H9 (cell line): ENCODE measurements at regions not wholly inside any gene's neighbourhood (a gene's known extent, or its start where the extent isn't known, plus 50 kb on each side); places are given as distances from the start of the nearest gene placed in this dataset.
A peak's percentile ranks its signal among the peaks of the same experiment; 100 is the strongest.

Experiments used
- DNase-seq: peaks from one replicate; pipeline ENCODE4 v3.0.0-alpha.2; 2017
- H2AFZ ChIP-seq: one replicate; pipeline ENCODE4 v1.6.1; 2013; ENCODE audit warnings: mild to moderate bottlenecking, low read length, control low read depth, moderate library complexity
- H2AK5ac ChIP-seq: 2 replicates; pipeline ENCODE4 v1.6.1; 2013; ENCODE audit warnings: low read length, control low read depth, mixed read lengths; ENCODE audit not compliant: insufficient read length
- H2BK120ac ChIP-seq: one replicate; pipeline ENCODE4 v1.6.1; 2013; ENCODE audit warnings: low read depth, mild to moderate bottlenecking, low read length, control low read depth, inconsistent platforms; ENCODE audit not compliant: poor library complexity, severe bottlenecking
- H2BK12ac ChIP-seq: 2 replicates; pipeline ENCODE4 v1.6.1; 2013; ENCODE audit warnings: low read length, control low read depth, mixed read lengths, low read depth; ENCODE audit not compliant: insufficient read length
- H2BK15ac ChIP-seq: 2 replicates; pipeline ENCODE4 v1.6.1; 2013; ENCODE audit warnings: low read depth, low read length, control low read depth
- H2BK20ac ChIP-seq: one replicate; pipeline ENCODE4 v1.6.1; 2013; ENCODE audit warnings: low read depth, mild to moderate bottlenecking, low read length, control low read depth, inconsistent platforms; ENCODE audit not compliant: poor library complexity, severe bottlenecking
- H2BK5ac ChIP-seq: 2 replicates; pipeline ENCODE4 v1.6.1; 2013; ENCODE audit warnings: low read length, control low read depth, mixed read lengths; ENCODE audit not compliant: insufficient read length
- H3K14ac ChIP-seq: 2 replicates; pipeline ENCODE4 v1.6.1; 2013; ENCODE audit warnings: low read length, control low read depth; ENCODE audit not compliant: insufficient read depth
- H3K18ac ChIP-seq: 2 replicates; pipeline ENCODE4 v1.6.1; 2013; ENCODE audit warnings: low read depth, mild to moderate bottlenecking, mixed read lengths, low read length, control low read depth; ENCODE audit not compliant: insufficient read length
- H3K23ac ChIP-seq: 2 replicates; pipeline ENCODE4 v1.6.1; 2013; ENCODE audit warnings: low read length, control low read depth, mixed read lengths, low read depth; ENCODE audit not compliant: insufficient read length
- H3K23me2 ChIP-seq: 2 replicates; pipeline ENCODE4 v1.6.1; 2013; ENCODE audit warnings: low read depth, mild to moderate bottlenecking, mixed read lengths, low read length, control low read depth; ENCODE audit not compliant: insufficient read length, poor library complexity, severe bottlenecking
- H3K27ac ChIP-seq: 2 replicates; pipeline ENCODE4 v1.5.1; 2013; ENCODE audit warnings: low read length, control low read depth, mixed read lengths, low read depth; ENCODE audit not compliant: insufficient read length
- H3K27me3 ChIP-seq: 2 replicates; pipeline ENCODE4 v1.6.1; 2013; ENCODE audit warnings: low read length, control low read depth, inconsistent platforms; ENCODE audit not compliant: insufficient read depth
- H3K4ac ChIP-seq: 2 replicates; pipeline ENCODE4 v1.6.1; 2013; ENCODE audit warnings: low read depth, mild to moderate bottlenecking, control low read depth, inconsistent platforms, low read length, moderate library complexity
- H3K4me1 ChIP-seq: 2 replicates; pipeline ENCODE4 v1.6.1; 2013; ENCODE audit warnings: low read length, control low read depth, inconsistent platforms; ENCODE audit not compliant: insufficient read depth
- H3K4me2 ChIP-seq: 2 replicates; pipeline ENCODE4 v1.6.1; 2013; ENCODE audit warnings: low read length, control low read depth, mixed read lengths; ENCODE audit not compliant: insufficient read length, insufficient read depth
- H3K56ac ChIP-seq: 2 replicates; pipeline ENCODE4 v1.6.1; 2013; ENCODE audit warnings: low read depth, mild to moderate bottlenecking, mixed read lengths, low read length, control low read depth; ENCODE audit not compliant: insufficient read length
- H3K79me1 ChIP-seq: 2 replicates; pipeline ENCODE4 v1.6.1; 2013; ENCODE audit warnings: low read depth, mild to moderate bottlenecking, moderate library complexity, low read length, control low read depth, inconsistent platforms; ENCODE audit not compliant: insufficient read depth, poor library complexity, severe bottlenecking
- H3K79me2 ChIP-seq: 2 replicates; pipeline ENCODE4 v1.6.1; 2013; ENCODE audit warnings: low read length, control low read depth, inconsistent platforms; ENCODE audit not compliant: insufficient read depth
- H3K9ac ChIP-seq: 2 replicates; pipeline ENCODE4 v1.6.1; 2013; ENCODE audit warnings: low read length, control low read depth, mixed read lengths; ENCODE audit not compliant: insufficient read length; ENCODE audit errors: extremely low read depth
- H3K9me3 ChIP-seq: one replicate; pipeline ENCODE4 v1.6.1; 2013; ENCODE audit warnings: low read depth, low read length, inconsistent platforms; ENCODE audit not compliant: control insufficient read depth
- H3T11ph ChIP-seq: one replicate; pipeline ENCODE4 v1.6.1; 2013; ENCODE audit warnings: mild to moderate bottlenecking, low read length, control low read depth, inconsistent platforms
- H4K20me1 ChIP-seq: one replicate; pipeline ENCODE4 v1.6.1; 2013; ENCODE audit not compliant: control insufficient read depth, insufficient read length, insufficient read depth
- H4K5ac ChIP-seq: 2 replicates; pipeline ENCODE4 v1.6.1; 2013; ENCODE audit warnings: low read depth, mild to moderate bottlenecking, mixed read lengths, low read length, control low read depth; ENCODE audit not compliant: insufficient read length
- H4K8ac ChIP-seq: replicated peaks from 2 replicates; pipeline ENCODE4 v1.6.1; 2013; ENCODE audit warnings: low read length, control low read depth, mixed read lengths, low read depth; ENCODE audit not compliant: insufficient read length
- H4K91ac ChIP-seq: 2 replicates; pipeline ENCODE4 v1.6.1; 2013; ENCODE audit warnings: low read depth, mild to moderate bottlenecking, moderate library complexity, mixed read lengths, low read length, control low read depth; ENCODE audit not compliant: insufficient read length
- H3K27ac Mint-ChIP-seq, 3 experiments: 2 replicates in 2 of 3; 3 replicates in 1 of 3; pipeline ENCODE4 v1.8.0; 2020 to 2021; ENCODE audit warnings: mixed read lengths in 3 of 3, mild to moderate bottlenecking in 1 of 3, moderate library complexity in 1 of 3
- H3K27me3 Mint-ChIP-seq: 2 replicates; pipeline ENCODE4 v1.8.0; 2021; ENCODE audit warnings: low read depth, mild to moderate bottlenecking, moderate library complexity, mixed read lengths
- H3K36me3 Mint-ChIP-seq, 3 experiments: 2 replicates in 2 of 3; 3 replicates in 1 of 3; pipeline ENCODE4 v1.8.0; 2020 to 2021; ENCODE audit warnings: low read depth in 3 of 3, mixed read lengths in 3 of 3; ENCODE audit not compliant: insufficient read depth in 1 of 3
- H3K4me1 Mint-ChIP-seq, 2 experiments: 2 replicates each; pipeline ENCODE4 v1.8.0; 2020; ENCODE audit warnings: mixed read lengths in 2 of 2
- H3K4me3 Mint-ChIP-seq, 2 experiments: 2 replicates in 1 of 2; 3 replicates in 1 of 2; pipeline ENCODE4 v1.8.0; 2020 to 2021; ENCODE audit warnings: mild to moderate bottlenecking in 2 of 2, mixed read lengths in 2 of 2, moderate library complexity in 1 of 2
- H3K9me3 Mint-ChIP-seq, 2 experiments: 2 replicates in 1 of 2; 3 replicates in 1 of 2; pipeline ENCODE4 v1.8.0; 2020; ENCODE audit warnings: mild to moderate bottlenecking in 2 of 2, mixed read lengths in 2 of 2, moderate library complexity in 1 of 2
- WGBS: extraction: QIAGEN DNeasy Blood & Tissue Kit; methylation state at CpG from one replicate; pipeline ENCODE4 v1.1.7; 2013; ENCODE audit warnings: missing lambda C conversion rate, low lambda C conversion rate, mixed read lengths; ENCODE audit not compliant: insufficient read length; ENCODE audit errors: extremely low coverage; 5-methylcytosine and 5-hydroxymethylcytosine counted together
- TF ChIP-seq, protein P1 (sequence below): fragments of 200-600 bp; sonication (generic); conservative IDR thresholded peaks from 3 replicates; pipeline ENCODE4 v1.8.0; 2021; ENCODE audit warnings: antibody characterized with exemption, mild to moderate bottlenecking

DNA sequence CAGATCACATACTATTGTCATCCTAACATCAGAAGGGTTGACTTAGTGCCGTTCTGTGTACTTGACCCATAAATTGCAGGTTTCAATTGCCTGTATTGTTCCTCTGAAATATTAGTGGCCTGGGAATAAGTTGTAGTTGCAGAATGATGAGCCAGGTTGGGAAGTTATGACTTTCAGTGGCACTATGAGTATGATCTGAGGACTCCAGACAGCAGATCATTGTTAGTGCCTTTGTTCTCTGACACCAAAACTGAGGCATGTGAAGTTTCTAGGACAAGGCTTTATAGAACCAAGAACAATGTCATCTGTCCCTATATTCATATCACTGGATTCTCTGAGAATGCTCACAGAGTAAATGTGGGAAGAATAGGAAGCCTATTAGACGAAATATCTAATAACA lies 403.7 kb downstream of the STK39 start:
- Histone ChIP-seq H3K4me1 (no peaks in the 10 kb centered on the region; the same call in 1 of the 2 replicates), H3K14ac (no peak overlapping the region), H4K5ac (no peak overlapping the region), H3K23me2 (no peaks in the 10 kb centered on the region), H4K8ac (no peak overlapping the region), H2BK15ac (no peak overlapping the region), H3K9me3 (no peaks in the 10 kb centered on the region), H3K79me2 (no peaks in the 10 kb centered on the region), H2AK5ac (no peak overlapping the region), H3K56ac (no peak overlapping the region), H3K27ac (no peak overlapping the region), H2BK20ac (no peak overlapping the region), H2BK5ac (no peak overlapping the region), H3K4ac (no peak overlapping the region), H4K20me1 (no peaks in the 10 kb centered on the region), H2BK12ac (no peak overlapping the region), H3K79me1 (no peaks in the 10 kb centered on the region), H3T11ph (no peak overlapping the region), H3K27me3 (no peaks in the 10 kb centered on the region), H4K91ac (no peak overlapping the region), H2BK120ac (no peak overlapping the region), H3K9ac (no peak overlapping the region), H3K18ac (no peak overlapping the region), H3K4me2 (no peak overlapping the region), H3K23ac (no peak overlapping the region), H2AFZ (no peak overlapping the region)
- Mint-ChIP-seq H3K36me3 (peaks cover 31 to 40% (median 38%) of the 10 kb centered on the region in 3 experiments), H3K9me3 (peaks cover 36 to 37% of the 10 kb centered on the region in 2 experiments), H3K4me1 (peaks cover 31 to 32% of the 10 kb centered on the region in 2 experiments), H3K27ac (peak overlapping the region in 2 of 3 experiments; percentile 99; a peak in 2 of 7 replicates), H3K4me3 (no peak overlapping the region), H3K27me3 (no peaks in the 10 kb centered on the region)
- no peak for DNase-seq
- WGBS = no CpG with 5 or more reads among the region's 2 CpGs
- TF ChIP-seq, protein P1, sequence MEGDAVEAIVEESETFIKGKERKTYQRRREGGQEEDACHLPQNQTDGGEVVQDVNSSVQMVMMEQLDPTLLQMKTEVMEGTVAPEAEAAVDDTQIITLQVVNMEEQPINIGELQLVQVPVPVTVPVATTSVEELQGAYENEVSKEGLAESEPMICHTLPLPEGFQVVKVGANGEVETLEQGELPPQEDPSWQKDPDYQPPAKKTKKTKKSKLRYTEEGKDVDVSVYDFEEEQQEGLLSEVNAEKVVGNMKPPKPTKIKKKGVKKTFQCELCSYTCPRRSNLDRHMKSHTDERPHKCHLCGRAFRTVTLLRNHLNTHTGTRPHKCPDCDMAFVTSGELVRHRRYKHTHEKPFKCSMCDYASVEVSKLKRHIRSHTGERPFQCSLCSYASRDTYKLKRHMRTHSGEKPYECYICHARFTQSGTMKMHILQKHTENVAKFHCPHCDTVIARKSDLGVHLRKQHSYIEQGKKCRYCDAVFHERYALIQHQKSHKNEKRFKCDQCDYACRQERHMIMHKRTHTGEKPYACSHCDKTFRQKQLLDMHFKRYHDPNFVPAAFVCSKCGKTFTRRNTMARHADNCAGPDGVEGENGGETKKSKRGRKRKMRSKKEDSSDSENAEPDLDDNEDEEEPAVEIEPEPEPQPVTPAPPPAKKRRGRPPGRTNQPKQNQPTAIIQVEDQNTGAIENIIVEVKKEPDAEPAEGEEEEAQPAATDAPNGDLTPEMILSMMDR = no peak
